ENCODE measurements at regions not wholly inside any gene's neighbourhood (a gene's known extent, or its start where the extent isn't known, plus 50 kb on each side); places are given as distances from the start of the nearest gene placed in this dataset.

DNA sequence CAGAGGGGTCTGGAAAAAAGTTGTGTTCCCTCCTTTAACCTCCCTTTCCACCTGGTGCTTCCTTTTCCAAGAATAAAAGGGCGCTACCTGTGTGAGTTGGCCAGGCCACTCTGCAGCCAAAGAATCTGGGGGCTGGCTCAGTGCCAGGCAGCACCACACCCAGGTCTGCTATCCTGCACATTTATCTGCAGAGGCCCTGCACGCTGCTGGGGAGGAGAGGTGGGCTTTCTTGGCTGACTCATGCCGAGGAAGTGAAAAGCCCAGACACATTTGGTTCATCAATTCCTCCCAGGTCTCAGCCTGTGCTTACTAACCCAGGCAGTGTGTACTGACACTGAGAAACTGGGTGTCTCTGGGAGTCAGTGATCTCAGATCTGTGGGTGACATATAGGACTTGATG, 79.8 kb upstream of the F3 start:
- no peak overlapping the region for H3K27ac ChIP-seq (ENCODE audit: low read depth in 1 of 2, low read length in 2 of 2)
- H3K9me3 ChIP-seq (ENCODE audit: control insufficient read depth in 4 of 4, low read length in 3 of 4), result no peaks in the 10 kb centered on the region
- no peaks in the 10 kb centered on the region for H3K36me3 ChIP-seq (ENCODE audit: control insufficient read depth in 4 of 4, insufficient read depth in 3 of 4, low read depth in 1 of 4, low read length in 3 of 4)
- 66% methylated on average over 3 of the region's 3 CpGs for WGBS
- DNase-seq (ENCODE audit: low spot score), result peak; percentile 56
- TF ChIP-seq RXRA (IDR thresholded peaks at IDR 0.05) (no peak), SP1 (IDR thresholded peaks at IDR 0.05) (no peak), FOXA2 (IDR thresholded peaks at IDR 0.05) (no peak), FOXA1 (IDR thresholded peaks at IDR 0.05) (no peak), GABPA (IDR thresholded peaks at IDR 0.05 in 1 of 2, conservative IDR thresholded peaks at IDR 0.05 in 1 of 2) (no peak), RAD21 (IDR thresholded peaks at IDR 0.05) (no peak), CTCF (IDR thresholded peaks at IDR 0.05; ENCODE audit: low read depth, low read length, missing input control) (no peak), HNF4G (IDR thresholded peaks at IDR 0.05) (no peak), MAX (IDR thresholded peaks at IDR 0.05) (no peak), REST (IDR thresholded peaks at IDR 0.05) (no peak), YY1 (IDR thresholded peaks at IDR 0.05) (no peak)
- no peaks in the 10 kb centered on the region for H3K4me1 ChIP-seq (ENCODE audit: control insufficient read depth in 4 of 4, insufficient read depth in 4 of 4, low read length in 3 of 4)
- no peak overlapping the region for H3K9ac ChIP-seq (ENCODE audit: low read depth in 1 of 2, low read length in 2 of 2)
- H3K27me3 ChIP-seq (ENCODE audit: control insufficient read depth in 4 of 4, insufficient read depth in 4 of 4, low read length in 3 of 4), result peaks cover 0 to 2% (median 0%) of the 10 kb centered on the region in 4 donors
- no peak overlapping the region for H3K4me3 ChIP-seq (ENCODE audit: low read depth in 1 of 3, low read length in 3 of 3)

- Histone ChIP-seq H3K4me3 (ENCODE audit: low read depth in 1 of 3, low read length in 3 of 3) (no peak overlapping the region), H3K4me1 (ENCODE audit: control insufficient read depth in 4 of 4, insufficient read depth in 4 of 4, low read length in 3 of 4) (no peaks in the 10 kb centered on the region), H3K27ac (ENCODE audit: low read depth in 1 of 2, low read length in 2 of 2) (no peak overlapping the region), H3K36me3 (ENCODE audit: control insufficient read depth in 4 of 4, insufficient read depth in 3 of 4, low read depth in 1 of 4, low read length in 3 of 4) (no peaks in the 10 kb centered on the region), H3K27me3 (ENCODE audit: control insufficient read depth in 4 of 4, insufficient read depth in 4 of 4, low read length in 3 of 4) (peaks cover 0 to 2% (median 0%) of the 10 kb centered on the region in 4 donors), H3K9ac (ENCODE audit: low read depth in 1 of 2, low read length in 2 of 2) (no peak overlapping the region), H3K9me3 (ENCODE audit: control insufficient read depth in 4 of 4, low read length in 3 of 4) (no peaks in the 10 kb centered on the region)
- no peak for DNase-seq (ENCODE audit: low spot score)
- 89% methylated on average over 10 of the region's 10 CpGs for WGBS
- no peak for TF ChIP-seq MAX (IDR thresholded peaks at IDR 0.05)
- TF ChIP-seq ZBTB33 (IDR thresholded peaks at IDR 0.05), result no peak
- no peak for TF ChIP-seq REST (IDR thresholded peaks at IDR 0.05)
- no peak for TF ChIP-seq RAD21 (IDR thresholded peaks at IDR 0.05)
- TF ChIP-seq NR2F2 (IDR thresholded peaks at IDR 0.05), result no peak
- no peak for TF ChIP-seq EGR1 (IDR thresholded peaks at IDR 0.05; ENCODE audit: low read depth in 2 of 2)
- TF ChIP-seq, protein P1, sequence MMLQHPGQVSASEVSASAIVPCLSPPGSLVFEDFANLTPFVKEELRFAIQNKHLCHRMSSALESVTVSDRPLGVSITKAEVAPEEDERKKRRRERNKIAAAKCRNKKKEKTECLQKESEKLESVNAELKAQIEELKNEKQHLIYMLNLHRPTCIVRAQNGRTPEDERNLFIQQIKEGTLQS (IDR thresholded peaks at IDR 0.05), result no peak
- TF ChIP-seq SP1 (IDR thresholded peaks at IDR 0.05), result no peak
- TF ChIP-seq FOXA2 (IDR thresholded peaks at IDR 0.05), result no peak
Measured at GRCh38 chr1:94620345-94621031, 78.9 kb upstream of the F3 start.

All from liver (tissue), 8 donors.